A673 (cell line): ENCODE measurements at regions not wholly inside any gene's neighbourhood (a gene's known extent, or its start where the extent isn't known, plus 50 kb on each side); places are given as distances from the start of the nearest gene placed in this dataset.
"Not testable (repeated sequence)": the region's sequence is repeated elsewhere in the genome, so short reads cannot be mapped to it uniquely, and the experiment has no call there.

ENCODE experiments used
- BruUV-seq: library from RNA; stranded (reverse); fragments of 400-500 nt; replicated peaks from 2 replicates; lab custom pipeline; 2021; lab: Mats Ljungman, UMichigan
- CTCF ChIA-PET: fragments of 300-600 bp; sonication (Branson Sonifier 250); formaldehyde crosslinking; loops from one replicate; lab custom pipeline; 2022; ENCODE audit warnings: antibody characterized with exemption; lab: Charles Lee
- POLR2A ChIA-PET: fragments of 300-600 bp; sonication (Branson Sonifier 250); formaldehyde crosslinking; loops from one replicate; lab custom pipeline; 2022; ENCODE audit warnings: antibody characterized with exemption; ENCODE audit not compliant: low non-redundant PET; lab: Charles Lee
- DNase-seq: peaks from one replicate; pipeline ENCODE4 v3.0.0-alpha.2; 2015; ENCODE audit warnings: low spot score
- H3K27ac ChIP-seq: fragments of 200-600 bp; sonication (generic); 2 replicates; pipeline ENCODE4 v1.5.1; 2016; ENCODE audit warnings: mixed run types, low read depth, mild to moderate bottlenecking, mixed read lengths, antibody characterized with exemption, low read length; ENCODE audit not compliant: poor library complexity, severe bottlenecking
- H3K27me3 ChIP-seq: fragments of 200-600 bp; sonication (generic); replicated peaks from 2 replicates; pipeline ENCODE4 v1.6.1; 2017; ENCODE audit warnings: mixed run types, low read depth, mild to moderate bottlenecking, mixed read lengths, antibody characterized with exemption, low read length; ENCODE audit not compliant: insufficient read depth, poor library complexity
- H3K36me3 ChIP-seq: fragments of 200-600 bp; sonication (generic); 2 replicates; pipeline ENCODE4 v1.6.1; 2016; ENCODE audit warnings: mixed run types, mild to moderate bottlenecking, mixed read lengths, antibody characterized with exemption, low read length; ENCODE audit not compliant: insufficient read depth, poor library complexity, severe bottlenecking
- H3K4me1 ChIP-seq: fragments of 200-600 bp; sonication (generic); 2 replicates; pipeline ENCODE4 v1.6.1; 2017; ENCODE audit warnings: mixed run types, mild to moderate bottlenecking, mixed read lengths, antibody characterized with exemption, low read length; ENCODE audit not compliant: insufficient read depth, poor library complexity, severe bottlenecking
- H3K4me3 ChIP-seq: fragments of 200-600 bp; sonication (generic); 2 replicates; pipeline ENCODE4 v1.5.1; 2016; ENCODE audit warnings: low read depth, mixed run types, mild to moderate bottlenecking, mixed read lengths, low read length; ENCODE audit not compliant: poor library complexity, severe bottlenecking
- H3K9me3 ChIP-seq: fragments of 200-600 bp; sonication (generic); 2 replicates; pipeline ENCODE4 v1.6.1; 2016; ENCODE audit warnings: mixed run types, low read depth, mild to moderate bottlenecking, mixed read lengths, antibody characterized with exemption, low read length; ENCODE audit not compliant: poor library complexity, severe bottlenecking
- CTCF ChIP-seq: fragments of 300-800, 200-600 bp; sonication (generic); conservative IDR thresholded peaks from 2 replicates; pipeline ENCODE4 v1.5.1; 2017; ENCODE audit warnings: low read depth, mild to moderate bottlenecking, antibody characterized with exemption, low read length, moderate library complexity, mixed read lengths
- EZH2 ChIP-seq: fragments of 200-600 bp; sonication (generic); IDR thresholded peaks from 2 replicates; pipeline ENCODE4 v1.6.1; 2017; ENCODE audit warnings: borderline replicate concordance, low read depth, mild to moderate bottlenecking, mixed read lengths, antibody characterized with exemption, low read length; ENCODE audit not compliant: poor library complexity, severe bottlenecking
- intact Hi-C: fragments of 100-400 bp; cut with micrococcal nuclease; formaldehyde crosslinking; loops from one replicate; pipeline ENCODE4 v1.10.0; 2022; ENCODE audit not compliant: unreplicated experiment

- Histone ChIP-seq H3K4me3 (no peak overlapping the region), H3K9me3 (no peaks in the 10 kb centered on the region), H3K36me3 (no peaks in the 10 kb centered on the region), H3K27ac (no peak overlapping the region), H3K27me3 (no peaks in the 10 kb centered on the region), H3K4me1 (no peaks in the 10 kb centered on the region)
- BruUV-seq: no TSS peak
- POLR2A ChIA-PET: no interaction called here
- TF ChIP-seq CTCF (no peak), EZH2 (no peak)
- CTCF ChIA-PET: no interaction called here
- no peak for DNase-seq
- intact Hi-C loops: no loop called here
Measured at GRCh38 chr2:14779252-14779651, 146.7 kb downstream of the LRATD1 start.

- POLR2A ChIA-PET: no interaction called here
- no peak for TF ChIP-seq CTCF
- TF ChIP-seq EZH2: no peak
- H3K4me3 ChIP-seq: no peak overlapping the region
- no peaks in the 10 kb centered on the region for H3K9me3 ChIP-seq
- no peaks in the 10 kb centered on the region for H3K4me1 ChIP-seq
- intact Hi-C loops: no loop called here
- no TSS peak for BruUV-seq
- H3K36me3 ChIP-seq: no peaks in the 10 kb centered on the region
- no peak for DNase-seq
- H3K27ac ChIP-seq: no peak overlapping the region
- CTCF ChIA-PET: no interaction called here
- no peaks in the 10 kb centered on the region for H3K27me3 ChIP-seq
Measured at GRCh38 chr2:14781142-14781541, 148.6 kb downstream of the LRATD1 start.

GRCh38 chr2:14788814-14789213 lies 156.3 kb downstream of the LRATD1 start:
- H3K4me3 ChIP-seq, H3K4me1 ChIP-seq, intact Hi-C loops, H3K9me3 ChIP-seq, H3K27me3 ChIP-seq, H3K36me3 ChIP-seq, CTCF ChIA-PET, H3K27ac ChIP-seq, POLR2A ChIA-PET, BruUV-seq, DNase-seq: not testable (repeated sequence)

GRCh38 chr2:14790041-14790640 lies 157.6 kb downstream of the LRATD1 start:
- DNase-seq: no peak
- H3K4me3 ChIP-seq: no peak overlapping the region
- no peak overlapping the region for H3K27ac ChIP-seq
- POLR2A ChIA-PET: no interaction called here
- intact Hi-C loops: no loop called here
- H3K9me3 ChIP-seq: no peaks in the 10 kb centered on the region
- no peaks in the 10 kb centered on the region for H3K36me3 ChIP-seq
- no peaks in the 10 kb centered on the region for H3K4me1 ChIP-seq
- no TSS peak for BruUV-seq
- TF ChIP-seq CTCF (no peak), EZH2 (no peak)
- no peaks in the 10 kb centered on the region for H3K27me3 ChIP-seq
- CTCF ChIA-PET: no interaction called here
